Esophagus squamous epithelium (tissue), 4 donors: ENCODE measurements at regions not wholly inside any gene's neighbourhood (a gene's known extent, or its start where the extent isn't known, plus 50 kb on each side); places are given as distances from the start of the nearest gene placed in this dataset.
"Not testable (repeated sequence)": the region's sequence is repeated elsewhere in the genome, so short reads cannot be mapped to it uniquely, and the experiment has no call there.

Experiments
- CTCF ChIP-seq, 6 experiments: fragments of 450-650 bp in 4 of 6; fragments of 200-600 bp in 2 of 6; sonication (generic) in 2 of 6; IDR thresholded peaks; one replicate each; pipeline ENCODE4 v1.5.1; 2016 to 2019; ENCODE audit warnings: antibody characterized with exemption in 6 of 6, mild to moderate bottlenecking in 4 of 6, moderate library complexity in 4 of 6
- POLR2A ChIP-seq, 4 donors: fragments of 450-650 bp; IDR thresholded peaks; one replicate each; pipeline ENCODE4 v1.6.1; 2017; ENCODE audit warnings: antibody characterized with exemption in 4 of 4, mild to moderate bottlenecking in 4 of 4, moderate library complexity in 3 of 4

GRCh38 chr3:90207353-90208097 lies 1100.1 kb downstream of the EPHA3 start:
- TF ChIP-seq CTCF, POLR2A (IDR thresholded peaks at IDR 0.05): not testable (repeated sequence)
